ENCODE measurements at regions not wholly inside any gene's neighbourhood (a gene's known extent, or its start where the extent isn't known, plus 50 kb on each side); places are given as distances from the start of the nearest gene placed in this dataset.

- H3K4me3 ChIP-seq (replicated peaks in 1 of 3; ENCODE audit: insufficient read depth in 1 of 3, low read depth in 1 of 3, low read length in 3 of 3) = no peak overlapping the region
- no peak overlapping the region for H3K9ac ChIP-seq (replicated peaks; ENCODE audit: extremely low read depth, insufficient read depth, low read length)
- ChIA-PET CTCF (no interaction called here), POLR2A (no interaction called here)
- intact Hi-C loops (cut with micrococcal nuclease) (no loop called here), dilution Hi-C loops (cut with MboI; ENCODE audit: extremely low pct_ligation_motif_present, low sequenced_read_pairs) (no loop called here)
- H3K27ac ChIP-seq (ENCODE audit: insufficient read depth, low read depth, low read length) = no peak overlapping the region
- DNase-seq (ENCODE audit: low read depth, low spot score) = no peak
- no peaks in the 10 kb centered on the region for H3K79me2 ChIP-seq (ENCODE audit: control insufficient read depth, insufficient read depth, low read length)
- H3K36me3 ChIP-seq (ENCODE audit: control insufficient read depth in 2 of 2, extremely low read depth in 1 of 2, insufficient read depth in 2 of 2, low read length in 2 of 2) = no peaks in the 10 kb centered on the region
- H2AFZ ChIP-seq (ENCODE audit: low read depth, low read length) = no peak overlapping the region
- no peak overlapping the region for H3K4me2 ChIP-seq (ENCODE audit: insufficient read depth, low read length)
- TF ChIP-seq MYC (IDR thresholded peaks at IDR 0.05; ENCODE audit: low read depth, low read length) (no peak), POLR2AphosphoS5 (IDR thresholded peaks at IDR 0.05; ENCODE audit: insufficient read depth, low read depth, low read length) (no peak), MAX (IDR thresholded peaks at IDR 0.05; ENCODE audit: insufficient read depth, insufficient read length) (no peak), EZH2 (IDR thresholded peaks at IDR 0.05; ENCODE audit: borderline replicate concordance, low read depth, low read length, severe bottlenecking) (no peak), POLR2A (IDR thresholded peaks at IDR 0.05; ENCODE audit: low read depth, low read length) (no peak), CTCF (IDR thresholded peaks at IDR 0.05; ENCODE audit: extremely low read depth in 1 of 2, insufficient read depth in 1 of 2, low read depth in 1 of 2, low read length in 2 of 2) (no peak), GATA2 (IDR thresholded peaks at IDR 0.05; ENCODE audit: insufficient read depth, insufficient read length, low read depth, low read length) (no peak), JUN (IDR thresholded peaks at IDR 0.05; ENCODE audit: borderline replicate concordance, insufficient read depth, insufficient read length, low read depth) (no peak), FOS (IDR thresholded peaks at IDR 0.05; ENCODE audit: borderline replicate concordance, insufficient read depth, low read length) (no peak)
- no peaks in the 10 kb centered on the region for H4K20me1 ChIP-seq (replicated peaks; ENCODE audit: control insufficient read depth, extremely low read depth, insufficient read depth, low read length)
- peaks cover 4 to 17% of the 10 kb centered on the region in 2 experiments for H3K27me3 ChIP-seq (ENCODE audit: control insufficient read depth in 2 of 2, insufficient read depth in 2 of 2, low read length in 2 of 2)
- H3K4me1 ChIP-seq (ENCODE audit: control insufficient read depth, extremely low read depth, insufficient read depth, low read length) = no peaks in the 10 kb centered on the region
- no peaks in the 10 kb centered on the region for H3K9me1 ChIP-seq (replicated peaks; ENCODE audit: control insufficient read depth, extremely low read depth, insufficient read depth, low read length)
- no peaks in the 10 kb centered on the region for H3K9me3 ChIP-seq (replicated peaks; ENCODE audit: control insufficient read depth, insufficient read depth, low read length)
- FAIRE-seq = no peak
- BruUV-seq (replicated peaks) = no TSS peak
Observed at GRCh38 chr9:14530841-14531240, 162.4 kb downstream of the ZDHHC21 start.
